Caco-2 (cell line): ENCODE measurements at regions not wholly inside any gene's neighbourhood (a gene's known extent, or its start where the extent isn't known, plus 50 kb on each side); places are given as distances from the start of the nearest gene placed in this dataset.

Experiments
- BruUV-seq: library from RNA; stranded (reverse); fragments of 400-500 nt; replicated peaks from 2 replicates; lab custom pipeline; 2021; lab: Mats Ljungman, UMichigan
- CTCF ChIA-PET: fragments of 300-600 bp; sonication (Branson Sonifier 250); formaldehyde crosslinking; loops from one replicate; lab custom pipeline; 2022; ENCODE audit warnings: antibody characterized with exemption; lab: Charles Lee
- POLR2A ChIA-PET: fragments of 300-600 bp; sonication (Branson Sonifier 250); formaldehyde crosslinking; loops from one replicate; lab custom pipeline; 2022; ENCODE audit warnings: antibody characterized with exemption; lab: Charles Lee
- DNase-seq, 2 experiments: peaks; one replicate each; pipeline versions ENCODE4 v3.0.0 to v3.0.0-alpha.2; 2020 to 2022
- H3K27me3 ChIP-seq: replicated peaks from 2 replicates; pipeline ENCODE4 v1.6.0; 2011; ENCODE audit warnings: low read length; ENCODE audit not compliant: control insufficient read depth, insufficient read depth
- H3K36me3 ChIP-seq: 2 replicates; pipeline ENCODE4 v1.5.1; 2011; ENCODE audit warnings: low read length; ENCODE audit not compliant: control insufficient read depth, insufficient read depth
- H3K4me1 ChIP-seq: fragments of 250-450 bp; sonication (Bioruptor Pico); 2 replicates; pipeline ENCODE4 v1.5.1; 2020; ENCODE audit warnings: mild to moderate bottlenecking
- H3K4me3 ChIP-seq: 2 replicates; pipeline ENCODE4 v1.5.1; 2011; ENCODE audit warnings: low read depth, mild to moderate bottlenecking, control low read depth, low read length
- H3K9me3 ChIP-seq: fragments of 250-450 bp; sonication (Bioruptor Pico); 2 replicates; pipeline ENCODE4 v1.5.1; 2020; ENCODE audit warnings: mild to moderate bottlenecking, moderate library complexity
- H3K27ac Mint-ChIP-seq: one replicate; pipeline ENCODE4 v1.8.0; 2022; ENCODE audit warnings: mixed read lengths; ENCODE audit not compliant: unreplicated experiment
- H3K27me3 Mint-ChIP-seq: one replicate; pipeline ENCODE4 v1.8.0; 2022; ENCODE audit warnings: mixed read lengths; ENCODE audit not compliant: insufficient read depth, unreplicated experiment
- H3K36me3 Mint-ChIP-seq: one replicate; pipeline ENCODE4 v1.8.0; 2022; ENCODE audit warnings: mild to moderate bottlenecking, mixed read lengths; ENCODE audit not compliant: insufficient read depth, unreplicated experiment
- H3K4me1 Mint-ChIP-seq: one replicate; pipeline ENCODE4 v1.8.0; 2022; ENCODE audit warnings: low read depth, mixed read lengths; ENCODE audit not compliant: unreplicated experiment
- H3K4me3 Mint-ChIP-seq: one replicate; pipeline ENCODE4 v1.8.0; 2022; ENCODE audit warnings: mild to moderate bottlenecking, moderate library complexity, mixed read lengths; ENCODE audit not compliant: unreplicated experiment
- H3K9me3 Mint-ChIP-seq: one replicate; pipeline ENCODE4 v1.8.0; 2022; ENCODE audit warnings: mixed read lengths; ENCODE audit not compliant: unreplicated experiment
- CTCF ChIP-seq, 2 experiments: fragments of 200-600 bp in 1 of 2; IDR thresholded peaks; 1 replicate in 1 of 2; 2 replicates in 1 of 2; pipeline versions ENCODE4 v1.5.1 to v1.8.0; 2011 to 2022; ENCODE audit warnings: antibody characterized with exemption in 1 of 2, control low read depth in 1 of 2, inconsistent platforms in 1 of 2, low read depth in 1 of 2, low read length in 1 of 2, mild to moderate bottlenecking in 1 of 2, moderate library complexity in 1 of 2; ENCODE audit not compliant: insufficient read depth in 1 of 2, severe bottlenecking in 1 of 2, unreplicated experiment in 1 of 2
- intact Hi-C: fragments of 100-400 bp; cut with micrococcal nuclease; formaldehyde crosslinking; loops from one replicate; pipeline ENCODE4 v1.10.0; 2022; ENCODE audit not compliant: unreplicated experiment

DNA sequence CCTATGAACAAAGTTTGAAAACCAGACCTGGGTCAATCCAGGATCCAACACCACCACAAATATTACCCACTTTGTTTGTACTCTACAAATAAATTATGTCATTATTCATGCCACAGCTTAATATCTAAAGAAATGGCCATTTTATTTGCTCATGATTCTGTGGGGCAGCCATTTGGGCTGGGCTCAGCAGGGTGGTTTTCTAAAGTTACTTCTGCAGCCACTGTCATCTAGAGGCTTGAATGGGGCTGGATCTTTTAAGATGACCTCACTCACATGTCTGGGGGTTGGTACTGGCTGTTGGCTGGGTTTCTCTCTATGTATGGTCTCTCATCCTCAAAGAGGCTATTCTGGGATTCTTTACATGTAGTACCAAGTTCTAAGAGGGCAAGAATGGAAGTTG is 96.2 kb downstream of the VCPKMT start:
- intact Hi-C loops: no loop called here
- Histone ChIP-seq H3K9me3 (peaks cover 8% of the 10 kb centered on the region), H3K4me3 (no peak overlapping the region), H3K27me3 (no peaks in the 10 kb centered on the region), H3K4me1 (peaks cover 20% of the 10 kb centered on the region), H3K36me3 (no peaks in the 10 kb centered on the region)
- BruUV-seq: no TSS peak
- POLR2A ChIA-PET: no interaction called here
- Mint-ChIP-seq H3K27me3 (no peaks in the 10 kb centered on the region), H3K36me3 (no peaks in the 10 kb centered on the region), H3K4me3 (no peak overlapping the region), H3K27ac (no peak overlapping the region), H3K4me1 (peaks cover 9% of the 10 kb centered on the region), H3K9me3 (peaks cover 27% of the 10 kb centered on the region)
- DNase-seq: no peak
- CTCF ChIA-PET: no interaction called here
- no peak for TF ChIP-seq CTCF (IDR thresholded peaks at IDR 0.05; ENCODE audit: insufficient read depth in 1 of 2, low read depth in 1 of 2, low read length in 1 of 2, severe bottlenecking in 1 of 2, unreplicated experiment in 1 of 2)

DNA sequence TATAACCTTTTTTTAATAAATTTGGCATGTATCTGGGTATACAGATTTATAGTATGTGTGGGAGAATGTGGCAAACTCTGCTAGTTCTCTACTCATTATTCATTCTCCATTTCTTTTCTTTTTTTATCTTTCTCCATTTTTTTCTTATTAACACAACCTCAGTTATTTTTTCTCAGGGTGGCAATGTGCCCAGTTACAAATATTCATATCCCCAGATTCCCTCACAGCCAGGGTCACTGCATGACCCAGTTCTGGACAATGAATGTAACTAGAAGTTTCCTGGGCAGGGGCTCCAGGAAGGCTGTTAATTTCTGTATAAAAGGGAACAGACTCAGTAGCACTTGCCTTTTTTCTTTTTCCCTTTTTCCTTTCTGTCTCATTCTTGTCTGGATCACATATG is 95.6 kb downstream of the VCPKMT start:
- H3K27me3 ChIP-seq: no peaks in the 10 kb centered on the region
- H3K9me3 ChIP-seq: peaks cover 8% of the 10 kb centered on the region
- CTCF ChIA-PET: no interaction called here
- Mint-ChIP-seq H3K27me3 (no peaks in the 10 kb centered on the region), H3K36me3 (no peaks in the 10 kb centered on the region), H3K9me3 (peaks cover 27% of the 10 kb centered on the region), H3K27ac (no peak overlapping the region), H3K4me3 (no peak overlapping the region), H3K4me1 (peaks cover 15% of the 10 kb centered on the region)
- H3K4me1 ChIP-seq: peaks cover 18% of the 10 kb centered on the region
- DNase-seq: no peak
- H3K36me3 ChIP-seq: no peaks in the 10 kb centered on the region
- no peak for TF ChIP-seq CTCF (IDR thresholded peaks at IDR 0.05; ENCODE audit: insufficient read depth in 1 of 2, low read depth in 1 of 2, low read length in 1 of 2, severe bottlenecking in 1 of 2, unreplicated experiment in 1 of 2)
- H3K4me3 ChIP-seq: no peak overlapping the region
- POLR2A ChIA-PET: no interaction called here
- BruUV-seq: no TSS peak
- intact Hi-C loops: no loop called here

GRCh38 chr14:50021261-50022031 is 94.9 kb downstream of the VCPKMT start:
- no peak for TF ChIP-seq CTCF (IDR thresholded peaks at IDR 0.05; ENCODE audit: insufficient read depth in 1 of 2, low read depth in 1 of 2, low read length in 1 of 2, severe bottlenecking in 1 of 2, unreplicated experiment in 1 of 2)
- ChIA-PET CTCF (no interaction called here), POLR2A (no interaction called here)
- H3K36me3 ChIP-seq: no peaks in the 10 kb centered on the region
- peaks cover 27% of the 10 kb centered on the region for H3K9me3 Mint-ChIP-seq
- no peaks in the 10 kb centered on the region for H3K27me3 Mint-ChIP-seq
- DNase-seq: no peak
- peaks cover 15% of the 10 kb centered on the region for H3K4me1 Mint-ChIP-seq
- H3K9me3 ChIP-seq: peaks cover 8% of the 10 kb centered on the region
- no peak overlapping the region for H3K27ac Mint-ChIP-seq
- intact Hi-C loops: no loop called here
- no peak overlapping the region for H3K4me3 ChIP-seq
- no peaks in the 10 kb centered on the region for H3K27me3 ChIP-seq
- H3K36me3 Mint-ChIP-seq: no peaks in the 10 kb centered on the region
- peaks cover 18% of the 10 kb centered on the region for H3K4me1 ChIP-seq
- H3K4me3 Mint-ChIP-seq: no peak overlapping the region
- no TSS peak for BruUV-seq
